H1 (cell line): ENCODE measurements at regions not wholly inside any gene's neighbourhood (a gene's known extent, or its start where the extent isn't known, plus 50 kb on each side); places are given as distances from the start of the nearest gene placed in this dataset.

Experiments used
- CTCF ChIA-PET: fragments of 300-600 bp; sonication (Branson Sonifier 250); formaldehyde crosslinking; loops from one replicate; lab custom pipeline; 2021; ENCODE audit not compliant: partially characterized antibody; lab: Charles Lee
- POLR2A ChIA-PET: fragments of 300-600 bp; sonication (Branson Sonifier 250); formaldehyde crosslinking; loops from one replicate; lab custom pipeline; 2021; ENCODE audit warnings: inconsistent platforms; ENCODE audit not compliant: partially characterized antibody; lab: Charles Lee
- DNase-seq, 2 experiments: peaks; one replicate each; pipeline versions ENCODE4 v3.0.0 to v3.0.0-alpha.2; 2010 to 2022; ENCODE audit warnings: low spot score in 2 of 2, low read depth in 1 of 2, mixed read lengths in 1 of 2
- FAIRE-seq: peaks from 2 replicates; lab custom pipeline; 2011; peaks lifted over from hg19 to GRCh38; lab: Jason Lieb, UNC
- H2AFZ ChIP-seq: 2 replicates; pipeline ENCODE4 v1.8.1; 2012; ENCODE audit warnings: low read length, inconsistent platforms
- H2AK5ac ChIP-seq: 2 replicates; pipeline ENCODE4 v1.6.1; 2013; ENCODE audit warnings: low read depth, low read length
- H2BK120ac ChIP-seq: replicated peaks from 2 replicates; pipeline ENCODE3; 2013; ENCODE audit warnings: low read depth, low read length, inconsistent platforms
- H2BK12ac ChIP-seq: 2 replicates; pipeline ENCODE4 v1.6.1; 2013; ENCODE audit warnings: low read depth, low read length
- H2BK15ac ChIP-seq: 2 replicates; pipeline ENCODE4 v1.6.1; 2013; ENCODE audit warnings: low read length
- H2BK20ac ChIP-seq: 2 replicates; pipeline ENCODE4 v1.6.1; 2013; ENCODE audit warnings: low read length
- H2BK5ac ChIP-seq: 2 replicates; pipeline ENCODE4 v1.6.1; 2013; ENCODE audit warnings: low read depth, low read length
- H3K14ac ChIP-seq: 2 replicates; pipeline ENCODE4 v1.6.1; 2013; ENCODE audit warnings: inconsistent platforms; ENCODE audit not compliant: insufficient read length
- H3K18ac ChIP-seq: 2 replicates; pipeline ENCODE4 v1.6.1; 2013; ENCODE audit warnings: low read length; ENCODE audit errors: extremely low read depth
- H3K23ac ChIP-seq: 2 replicates; pipeline ENCODE4 v1.6.1; 2013; ENCODE audit warnings: inconsistent platforms; ENCODE audit not compliant: insufficient read length
- H3K23me2 ChIP-seq: 2 replicates; pipeline ENCODE4 v1.6.1; 2013; ENCODE audit warnings: low read depth, low read length
- H3K27ac ChIP-seq: 2 replicates; pipeline ENCODE4 v1.6.1; 2011; ENCODE audit warnings: low read depth, low read length, inconsistent platforms
- H3K27me3 ChIP-seq, 4 experiments: replicated peaks in 1 of 4; 1 replicate in 1 of 4; 2 replicates in 3 of 4; pipeline versions ENCODE4 v1.6.1 to v1.8.1; 2011 to 2013; ENCODE audit warnings: low read length in 3 of 4, mild to moderate bottlenecking in 3 of 4, inconsistent platforms in 2 of 4, mixed read lengths in 2 of 4, moderate library complexity in 1 of 4; ENCODE audit not compliant: control insufficient read depth in 3 of 4, insufficient read depth in 3 of 4; ENCODE audit errors: extremely low read depth in 1 of 4
- H3K36me3 ChIP-seq, 4 experiments: 2 replicates each; pipeline versions ENCODE4 v1.6.1 to v1.8.1; 2011 to 2013; ENCODE audit warnings: mild to moderate bottlenecking in 4 of 4, low read length in 3 of 4, moderate library complexity in 2 of 4, control low read depth in 1 of 4, inconsistent platforms in 1 of 4; ENCODE audit not compliant: insufficient read depth in 4 of 4, control insufficient read depth in 2 of 4
- H3K4ac ChIP-seq: replicated peaks from 2 replicates; pipeline ENCODE3; 2013; ENCODE audit warnings: low read length, low read depth, mixed read lengths, inconsistent platforms; ENCODE audit not compliant: insufficient read length
- H3K4me1 ChIP-seq, 4 experiments: replicated peaks in 1 of 4; 1 replicate in 1 of 4; 2 replicates in 3 of 4; pipeline versions ENCODE4 v1.6.1 to v1.8.1; 2011 to 2013; ENCODE audit warnings: low read length in 3 of 4, inconsistent platforms in 2 of 4, mixed read lengths in 1 of 4; ENCODE audit not compliant: insufficient read depth in 4 of 4, control insufficient read depth in 3 of 4
- H3K4me2 ChIP-seq, 2 experiments: 2 replicates each; pipeline versions ENCODE4 v1.6.1 to v1.8.1; 2011 to 2013; ENCODE audit warnings: low read depth in 2 of 2, low read length in 2 of 2, control low read depth in 1 of 2, inconsistent platforms in 1 of 2, mild to moderate bottlenecking in 1 of 2; ENCODE audit not compliant: insufficient read depth in 1 of 2
- H3K4me3 ChIP-seq, 4 experiments: fragments of 200-600, 300-600 bp in 1 of 4; sonication (generic), shearing (Covaris generic), sonication (Bioruptor Twin) in 1 of 4; 2 replicates each; pipeline versions ENCODE4 v1.5.1 to v1.8.1; 2011 to 2016; ENCODE audit warnings: low read length in 4 of 4, low read depth in 3 of 4, control low read depth in 2 of 4, inconsistent platforms in 2 of 4, mild to moderate bottlenecking in 2 of 4, mixed read lengths in 1 of 4, moderate library complexity in 1 of 4; ENCODE audit not compliant: insufficient read depth in 2 of 4; ENCODE audit errors: extremely low read depth in 1 of 4
- H3K56ac ChIP-seq: replicated peaks from 2 replicates; pipeline ENCODE3; 2013; ENCODE audit warnings: low read depth, mild to moderate bottlenecking, mixed read lengths, low read length, inconsistent platforms; ENCODE audit not compliant: insufficient read length
- H3K79me1 ChIP-seq: 2 replicates; pipeline ENCODE4 v1.6.1; 2013; ENCODE audit warnings: low read depth, low read length, control low read depth
- H3K79me2 ChIP-seq, 2 experiments: 2 replicates each; pipeline versions ENCODE4 v1.6.1 to v1.8.1; 2012 to 2013; ENCODE audit warnings: low read length in 2 of 2, mild to moderate bottlenecking in 2 of 2, inconsistent platforms in 1 of 2; ENCODE audit not compliant: insufficient read depth in 2 of 2, control insufficient read depth in 1 of 2
- H3K9ac ChIP-seq, 4 experiments: replicated peaks in 1 of 4; 1 replicate in 1 of 4; 2 replicates in 3 of 4; pipeline versions ENCODE4 v1.6.1 to v1.8.1; 2011 to 2013; ENCODE audit warnings: low read depth in 3 of 4, low read length in 3 of 4, control low read depth in 2 of 4, mild to moderate bottlenecking in 2 of 4, moderate library complexity in 2 of 4, inconsistent platforms in 1 of 4; ENCODE audit errors: extremely low read depth in 1 of 4
- H3K9me3 ChIP-seq, 2 experiments: 2 replicates each; pipeline versions ENCODE4 v1.6.1 to v1.8.1; 2012 to 2013; ENCODE audit warnings: mild to moderate bottlenecking in 2 of 2, moderate library complexity in 2 of 2, control low read depth in 1 of 2, inconsistent platforms in 1 of 2, low read depth in 1 of 2, low read length in 1 of 2, mixed read lengths in 1 of 2; ENCODE audit not compliant: insufficient read depth in 2 of 2
- H4K20me1 ChIP-seq, 2 experiments: replicated peaks in 1 of 2; 2 replicates each; pipeline versions ENCODE3 to v1.8.1; 2011 to 2013; ENCODE audit warnings: inconsistent platforms in 2 of 2, low read length in 2 of 2, mild to moderate bottlenecking in 1 of 2; ENCODE audit not compliant: insufficient read depth in 2 of 2, control insufficient read depth in 1 of 2
- H4K5ac ChIP-seq: 2 replicates; pipeline ENCODE4 v1.6.1; 2013; ENCODE audit warnings: low read length, low read depth, mixed read lengths, inconsistent platforms; ENCODE audit not compliant: insufficient read length
- H4K8ac ChIP-seq: 2 replicates; pipeline ENCODE4 v1.8.0; 2013; ENCODE audit warnings: mild to moderate bottlenecking, moderate library complexity, low read length, inconsistent platforms; ENCODE audit not compliant: insufficient read depth; ENCODE audit errors: extremely low read depth
- H4K91ac ChIP-seq: replicated peaks from 2 replicates; pipeline ENCODE3; 2013; ENCODE audit warnings: low read length, mixed read lengths, inconsistent platforms; ENCODE audit not compliant: insufficient read length
- CREB1 ChIP-seq: IDR thresholded peaks from 2 replicates; pipeline ENCODE4 v1.6.1; 2012; ENCODE audit warnings: inconsistent platforms
- RAD21 ChIP-seq, 2 experiments: IDR thresholded peaks in 1 of 2; conservative IDR thresholded peaks in 1 of 2; 2 replicates each; pipeline ENCODE4 v1.6.1; 2011; ENCODE audit warnings: low read depth in 2 of 2, low read length in 2 of 2, improper control_type of control experiment in 1 of 2, inconsistent platforms in 1 of 2, mild to moderate bottlenecking in 1 of 2, moderate library complexity in 1 of 2
- WGBS, 2 experiments: shearing (Covaris generic) in 1 of 2; methylation state at CpG; one replicate each; pipeline versions ENCODE4 v1.1.6 to v1.1.7; 2013 to 2015; ENCODE audit warnings: low lambda C conversion rate in 2 of 2, mixed read lengths in 2 of 2, inconsistent platforms in 1 of 2, low coverage in 1 of 2, missing lambda C conversion rate in 1 of 2; ENCODE audit not compliant: insufficient replicate concordance in 2 of 2, insufficient coverage in 1 of 2, insufficient read length in 1 of 2; ENCODE audit errors: extremely low coverage in 1 of 2, missing lambda C conversion rate in 1 of 2; 5-methylcytosine and 5-hydroxymethylcytosine counted together

DNA sequence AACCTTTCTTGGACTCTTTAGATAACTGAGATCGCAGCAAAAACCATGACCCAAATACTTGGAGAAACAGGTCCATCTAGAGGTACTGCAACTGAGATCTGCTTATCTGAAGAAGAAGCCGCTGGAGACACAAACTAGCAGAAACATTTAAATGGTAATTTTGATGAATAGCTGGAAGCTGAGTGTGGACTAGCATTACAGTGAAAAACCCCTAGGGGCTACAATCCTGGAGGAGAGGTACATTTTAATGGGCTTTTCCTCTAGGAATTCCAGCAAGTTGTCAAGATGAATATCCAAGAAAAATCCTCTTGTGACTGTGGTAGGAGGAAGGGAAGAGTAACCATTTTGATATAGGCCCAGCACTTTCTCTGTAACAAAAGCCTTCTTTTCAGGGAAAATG lies 592.5 kb upstream of the GRIA3 start:
- no peaks in the 10 kb centered on the region for H3K79me2 ChIP-seq
- H3K4me3 ChIP-seq: no peak overlapping the region
- no peak for DNase-seq
- no peak overlapping the region for H3K23ac ChIP-seq
- no peaks in the 10 kb centered on the region for H4K20me1 ChIP-seq
- no peak overlapping the region for H3K4me2 ChIP-seq
- POLR2A ChIA-PET: no interaction called here
- H2AK5ac ChIP-seq: no peak overlapping the region
- 50% methylated on average over 2 of the region's 2 CpGs; no CpG with 5 or more reads in 1 of the 2 experiments for WGBS, 2 experiments
- no peak overlapping the region for H4K91ac ChIP-seq
- no peak overlapping the region for H3K56ac ChIP-seq
- no peak overlapping the region for H2BK5ac ChIP-seq
- H3K14ac ChIP-seq: no peak overlapping the region
- H3K79me1 ChIP-seq: no peaks in the 10 kb centered on the region
- no peak overlapping the region for H2BK15ac ChIP-seq
- TF ChIP-seq CREB1 (no peak), RAD21 (IDR thresholded peaks at IDR 0.05 in 1 of 2, conservative IDR thresholded peaks at IDR 0.05 in 1 of 2; ENCODE audit: low read depth in 2 of 2, low read length in 2 of 2) (peak in 1 of 2 experiments; percentile 23; a peak in 2 of 4 replicates)
- TF ChIP-seq, all 59 proteins: peak for 1
- Histone ChIP-seq H4K8ac (no peak overlapping the region), H2BK20ac (no peak overlapping the region), H2AFZ (no peak overlapping the region), H3K4ac (no peak overlapping the region), H2BK120ac (no peak overlapping the region), H3K27me3 (no peaks in the 10 kb centered on the region), H3K9ac (no peak overlapping the region), H3K9me3 (no peaks in the 10 kb centered on the region), H3K23me2 (no peaks in the 10 kb centered on the region), H3K27ac (no peak overlapping the region), H3K36me3 (no peaks in the 10 kb centered on the region), H4K5ac (no peak overlapping the region), H3K4me1 (peaks cover 0 to 2% (median 0%) of the 10 kb centered on the region in 4 experiments; a peak in 1 of 7 replicates), H3K18ac (no peak overlapping the region), H2BK12ac (no peak overlapping the region)
- CTCF ChIA-PET: no interaction called here
- peak; percentile 83 for FAIRE-seq
